Activated T-cell treated with anti-CD3 and anti-CD28 coated beads for 4 hours (primary cell): ENCODE measurements at regions not wholly inside any gene's neighbourhood (a gene's known extent, or its start where the extent isn't known, plus 50 kb on each side); places are given as distances from the start of the nearest gene placed in this dataset.

ENCODE experiments used
- DNase-seq: peaks from one replicate; pipeline ENCODE4 v3.0.0-alpha.2; 2020

DNA sequence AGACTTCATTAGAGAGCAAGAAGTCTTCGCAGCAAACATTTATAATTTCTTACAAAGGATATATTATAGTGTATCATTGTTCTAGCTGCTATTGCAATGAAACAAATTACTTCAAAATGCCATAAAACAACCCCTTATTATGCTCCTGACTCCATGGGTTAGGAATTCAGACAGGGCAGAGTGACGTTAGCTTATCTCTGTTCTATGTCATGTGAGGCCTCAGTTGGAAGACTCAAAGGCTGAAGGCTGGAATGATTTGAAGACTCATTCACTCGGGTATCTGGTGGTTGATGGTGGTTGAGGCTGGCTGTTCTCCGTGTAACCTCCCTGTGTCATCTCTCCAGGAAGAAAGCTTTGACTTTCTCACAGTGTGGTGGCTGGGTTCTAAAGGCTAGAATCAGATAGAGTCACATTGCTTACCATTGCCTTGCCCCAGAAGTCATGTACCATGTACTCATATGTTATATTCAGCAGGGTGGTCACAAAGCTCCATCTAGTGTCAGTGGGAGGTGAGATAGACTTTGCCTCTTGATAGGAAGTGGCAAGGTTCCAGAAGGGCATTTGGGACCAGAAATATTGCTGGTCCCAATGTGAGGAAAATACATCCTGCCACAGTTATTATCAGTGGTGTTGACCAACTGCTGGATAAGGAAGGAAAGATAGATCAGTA lies 226.9 kb downstream of the TMEM38B start:
- DNase-seq = no peak

DNA sequence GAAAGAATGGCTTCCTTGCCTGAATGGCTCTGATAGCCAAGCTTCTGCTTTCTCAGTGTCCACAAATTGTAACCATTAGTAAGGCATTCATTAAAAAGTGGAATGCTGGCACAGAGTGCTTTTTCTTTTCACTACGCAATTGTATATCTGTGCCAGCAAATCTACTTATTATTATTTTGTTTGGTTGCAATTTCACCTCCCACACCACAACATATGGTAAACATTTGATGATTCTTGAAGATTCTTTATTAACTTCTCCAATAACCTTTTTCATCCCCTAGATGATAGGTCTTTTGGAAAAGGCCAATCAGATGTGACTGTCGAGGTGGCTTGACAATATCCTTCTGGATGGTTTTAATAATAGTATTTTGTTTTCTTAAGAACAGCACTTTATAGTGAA lies 234.1 kb downstream of the TMEM38B start:
- no peak for DNase-seq

- no peak for DNase-seq
These were observed 235.8 kb downstream of the TMEM38B start for GRCh38 chr9:105930011-105930627.

DNA sequence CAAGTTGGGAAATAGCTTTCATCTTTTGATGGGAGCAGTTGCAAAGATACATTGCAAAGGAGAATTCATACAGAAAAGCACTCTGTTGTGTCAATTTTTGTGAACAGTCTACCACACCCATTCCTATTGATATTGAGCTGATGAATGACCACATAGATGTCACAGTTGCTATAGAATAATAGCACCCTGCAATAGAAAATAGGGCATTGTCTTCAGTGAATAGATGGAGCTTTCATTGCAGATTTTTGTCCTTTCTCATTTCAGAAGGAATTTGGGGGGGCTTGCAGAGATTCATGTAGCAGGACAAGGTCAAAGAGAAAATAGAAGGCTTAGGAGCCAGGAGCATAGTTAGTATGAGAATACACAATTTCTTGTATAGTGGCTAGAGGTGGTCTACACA lies 237.9 kb downstream of the TMEM38B start:
- DNase-seq = no peak

GRCh38 chr9:105950448-105950847 lies 256.1 kb downstream of the TMEM38B start:
- DNase-seq = no peak

DNA sequence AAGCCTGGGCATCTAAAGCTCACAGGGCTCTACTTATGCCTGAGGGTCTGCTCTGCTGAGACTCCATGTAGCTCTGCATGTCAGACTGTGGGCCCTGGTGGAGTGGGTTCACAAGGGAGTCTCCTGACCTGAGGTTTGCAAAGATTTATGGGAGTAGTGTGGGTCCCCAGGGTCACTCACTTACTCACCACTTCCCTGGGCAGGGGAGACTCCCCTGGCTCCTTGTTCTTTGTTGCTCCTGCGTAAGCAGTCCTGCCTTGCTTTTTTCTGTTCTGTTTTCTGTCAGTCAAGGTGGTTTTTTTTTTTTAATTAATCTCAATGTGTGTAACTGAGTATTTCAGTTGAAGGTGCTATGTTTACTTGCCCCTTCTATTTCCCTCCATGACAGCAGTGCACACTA lies 256.6 kb downstream of the TMEM38B start:
- DNase-seq = no peak

- no peak for DNase-seq
These were observed 260.2 kb downstream of the TMEM38B start for GRCh38 chr9:105954517-105954916.

DNA sequence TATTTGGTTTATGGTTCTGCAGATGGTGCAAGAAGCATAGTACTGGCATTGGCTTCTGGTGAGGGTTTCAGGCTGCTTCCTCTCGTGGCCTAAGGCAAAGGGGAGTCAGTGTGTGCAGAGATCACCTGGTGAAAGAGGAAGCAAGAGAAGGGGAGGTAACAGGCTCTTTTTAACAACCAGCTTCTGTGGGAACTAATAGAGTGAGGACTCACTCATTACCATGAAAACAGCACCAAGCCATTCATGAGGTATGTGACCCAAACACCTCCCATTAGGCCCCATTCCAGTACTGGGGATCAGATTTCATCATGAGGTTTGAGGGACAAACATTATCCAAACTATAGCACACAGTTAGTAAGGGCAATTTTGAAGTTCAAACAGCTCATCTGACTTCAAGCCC lies 263.5 kb downstream of the TMEM38B start:
- DNase-seq = no peak

- DNase-seq = no peak
These were observed 264.2 kb downstream of the TMEM38B start for GRCh38 chr9:105958587-105958986.

DNA sequence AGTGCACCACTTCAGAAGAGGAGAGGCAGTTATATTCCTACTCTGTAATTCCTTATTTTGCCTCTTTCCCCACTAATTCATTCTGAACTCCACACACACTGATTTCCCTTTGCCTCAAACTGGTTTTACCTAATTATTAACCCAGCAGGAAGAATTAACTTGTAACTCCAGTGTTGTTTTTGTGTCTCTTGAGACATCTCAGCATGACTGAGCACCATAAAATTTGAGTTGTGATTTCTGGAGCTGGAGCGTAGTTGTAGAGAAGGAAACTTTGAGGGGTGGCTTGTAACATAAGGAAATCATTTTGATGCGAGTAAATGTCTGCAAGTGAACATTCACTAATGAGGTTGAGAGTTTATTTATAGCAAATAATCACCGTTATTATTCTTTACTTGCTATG lies 265.2 kb downstream of the TMEM38B start:
- no peak for DNase-seq

DNA sequence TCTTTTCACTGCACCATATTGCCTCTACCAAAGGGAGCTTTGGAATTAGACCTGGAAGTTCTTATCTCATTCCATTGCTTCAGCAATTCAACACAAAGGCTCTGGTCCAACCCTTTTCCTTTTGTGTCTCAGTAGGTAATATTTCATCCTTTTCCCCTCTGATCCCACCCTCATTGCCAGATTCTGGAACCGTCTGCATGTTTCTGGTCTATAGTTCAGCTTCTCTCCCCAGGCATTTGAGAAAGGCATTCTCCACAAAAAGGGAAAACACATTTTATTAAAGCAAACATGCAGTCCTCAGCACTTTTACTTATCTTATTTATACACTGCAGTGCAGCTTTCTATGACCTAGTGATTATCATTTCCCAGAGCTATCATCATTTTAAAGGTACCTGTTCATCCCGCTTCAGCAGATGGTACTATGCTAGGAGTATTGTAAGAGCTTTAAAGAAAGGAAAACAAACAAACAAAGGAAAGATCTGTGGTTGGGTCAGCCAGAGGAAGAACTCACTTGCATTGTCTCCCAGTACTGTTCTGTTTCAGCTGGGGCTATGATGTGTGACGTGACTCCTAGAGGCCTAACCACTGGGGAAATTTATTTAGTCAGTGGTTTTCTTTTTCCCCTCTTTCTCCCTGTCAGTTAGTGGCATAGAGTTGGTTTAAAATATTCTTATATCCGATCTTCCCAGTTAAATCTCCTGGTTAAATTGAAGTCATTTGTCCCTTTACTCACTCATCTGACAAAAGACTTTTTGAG lies 269.2 kb downstream of the TMEM38B start:
- DNase-seq = no peak

DNA sequence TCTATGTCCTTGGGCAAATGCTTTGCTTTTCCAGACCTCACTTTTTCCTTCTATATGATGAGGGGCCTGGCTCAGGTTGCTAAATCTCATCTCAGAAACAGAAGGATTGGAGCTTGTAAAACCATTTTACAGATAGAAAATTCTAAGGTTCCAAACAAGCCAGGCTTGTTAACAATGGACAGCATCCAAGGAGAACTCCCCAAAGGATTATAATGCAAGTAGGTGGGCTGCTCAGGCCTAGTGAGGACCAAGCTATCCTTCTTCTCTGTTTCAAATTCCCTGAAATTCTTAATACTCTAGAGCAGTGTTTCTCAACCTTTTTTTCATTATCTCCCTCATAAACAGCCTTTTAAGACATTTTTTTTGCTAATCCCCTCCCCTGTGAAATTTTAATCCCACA lies 269.8 kb downstream of the TMEM38B start:
- DNase-seq = no peak

GRCh38 chr9:105966834-105967233 lies 272.5 kb downstream of the TMEM38B start:
- no peak for DNase-seq

DNA sequence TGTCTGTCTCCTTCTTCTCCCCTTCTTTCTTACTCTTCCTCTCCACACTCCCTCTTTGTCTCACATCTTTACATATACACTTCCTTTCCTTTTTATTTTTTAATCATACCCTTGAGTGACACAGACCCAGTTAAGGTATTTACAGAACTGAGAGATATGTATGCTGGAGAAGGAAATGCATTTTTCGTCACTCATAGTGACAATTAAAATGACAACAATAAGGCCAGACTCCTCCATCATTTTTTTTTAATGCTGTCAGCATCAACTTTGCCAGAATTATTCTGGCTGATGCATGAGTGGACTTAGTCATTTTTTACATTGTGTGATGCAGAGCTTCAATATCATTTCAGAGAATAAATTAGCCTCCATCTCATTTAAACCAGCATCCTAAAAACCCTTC lies 272.9 kb downstream of the TMEM38B start:
- DNase-seq = no peak

- no peak for DNase-seq
These were observed 273.5 kb downstream of the TMEM38B start for GRCh38 chr9:105967797-105968196.

- DNase-seq = no peak
These were observed 274.6 kb downstream of the TMEM38B start for GRCh38 chr9:105968811-105969466.

- DNase-seq = no peak
These were observed 275.3 kb downstream of the TMEM38B start for GRCh38 chr9:105969636-105970035.

GRCh38 chr9:105971986-105972385 lies 277.6 kb downstream of the TMEM38B start:
- no peak for DNase-seq

GRCh38 chr9:105972466-105973204 lies 278.3 kb downstream of the TMEM38B start:
- no peak for DNase-seq

GRCh38 chr9:105973951-105974351 lies 279.6 kb downstream of the TMEM38B start:
- DNase-seq = no peak

GRCh38 chr9:105975886-105976645 lies 281.7 kb downstream of the TMEM38B start:
- no peak for DNase-seq

DNA sequence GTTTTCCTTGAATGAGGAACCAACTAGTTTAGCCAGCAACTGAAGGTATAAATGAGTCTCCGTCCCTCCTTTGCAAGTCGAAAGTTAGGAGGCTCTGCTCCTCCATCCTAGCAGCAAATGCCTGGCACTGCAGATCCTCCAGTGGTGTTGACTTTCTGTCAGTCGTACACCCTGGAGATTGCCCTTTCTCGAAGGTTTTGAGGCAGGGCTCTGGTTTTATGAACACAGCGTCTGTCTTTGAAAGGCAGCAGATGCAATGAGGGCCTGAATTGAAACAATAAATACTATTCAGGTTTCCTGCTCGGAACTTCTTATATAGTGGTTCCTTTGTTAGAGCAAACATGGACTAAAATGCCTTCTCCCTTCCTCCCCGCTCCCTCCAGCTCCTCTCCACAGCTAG lies 284.0 kb downstream of the TMEM38B start:
- no peak for DNase-seq
